Glomerular endothelial cell (primary cell): ENCODE measurements at regions not wholly inside any gene's neighbourhood (a gene's known extent, or its start where the extent isn't known, plus 50 kb on each side); places are given as distances from the start of the nearest gene placed in this dataset.
"Not testable (repeated sequence)": the region's sequence is repeated elsewhere in the genome, so short reads cannot be mapped to it uniquely, and the experiment has no call there.

Source experiments
- DNase-seq: peaks from one replicate; pipeline ENCODE4 v3.0.0-alpha.2; 2011; ENCODE audit warnings: low read depth, low spot score; ENCODE audit errors: extremely low read depth

- no peak for DNase-seq
Measured at GRCh38 chr16:85286951-85287814, 174.9 kb upstream of the CIBAR2 start.

GRCh38 chr16:85287815-85288109 lies 175.5 kb upstream of the CIBAR2 start:
- DNase-seq = not testable (repeated sequence)

- DNase-seq = no peak
Measured at GRCh38 chr16:85288341-85288868, 176.1 kb upstream of the CIBAR2 start.

GRCh38 chr16:85288869-85289660 lies 176.8 kb upstream of the CIBAR2 start:
- no peak for DNase-seq

- DNase-seq = no peak
Measured at GRCh38 chr16:85289760-85290625, 177.7 kb upstream of the CIBAR2 start.

GRCh38 chr16:85290626-85291301 lies 178.5 kb upstream of the CIBAR2 start:
- no peak for DNase-seq

- DNase-seq = no peak
Measured at GRCh38 chr16:85291302-85292148, 179.3 kb upstream of the CIBAR2 start.

GRCh38 chr16:85293458-85293857 lies 181.2 kb upstream of the CIBAR2 start:
- DNase-seq = no peak

- DNase-seq = no peak
Measured at GRCh38 chr16:85293904-85294642, 181.8 kb upstream of the CIBAR2 start.

- no peak for DNase-seq
Measured at GRCh38 chr16:85294810-85295508, 182.7 kb upstream of the CIBAR2 start.

GRCh38 chr16:85296859-85297660 lies 184.8 kb upstream of the CIBAR2 start:
- no peak for DNase-seq

- DNase-seq = no peak
Measured at GRCh38 chr16:85297881-85298280, 185.6 kb upstream of the CIBAR2 start.

- DNase-seq = no peak
Measured at GRCh38 chr16:85300406-85300968, 188.2 kb upstream of the CIBAR2 start.

- DNase-seq = no peak
Measured at GRCh38 chr16:85301231-85301630, 189.0 kb upstream of the CIBAR2 start.

- DNase-seq = no peak
Measured at GRCh38 chr16:85302018-85302847, 190.0 kb upstream of the CIBAR2 start.

GRCh38 chr16:85302848-85303353 lies 190.6 kb upstream of the CIBAR2 start:
- DNase-seq = no peak
